ENCODE measurements at regions not wholly inside any gene's neighbourhood (a gene's known extent, or its start where the extent isn't known, plus 50 kb on each side); places are given as distances from the start of the nearest gene placed in this dataset.
"Not testable (repeated sequence)": the region's sequence is repeated elsewhere in the genome, so short reads cannot be mapped to it uniquely, and the experiment has no call there.

DNA sequence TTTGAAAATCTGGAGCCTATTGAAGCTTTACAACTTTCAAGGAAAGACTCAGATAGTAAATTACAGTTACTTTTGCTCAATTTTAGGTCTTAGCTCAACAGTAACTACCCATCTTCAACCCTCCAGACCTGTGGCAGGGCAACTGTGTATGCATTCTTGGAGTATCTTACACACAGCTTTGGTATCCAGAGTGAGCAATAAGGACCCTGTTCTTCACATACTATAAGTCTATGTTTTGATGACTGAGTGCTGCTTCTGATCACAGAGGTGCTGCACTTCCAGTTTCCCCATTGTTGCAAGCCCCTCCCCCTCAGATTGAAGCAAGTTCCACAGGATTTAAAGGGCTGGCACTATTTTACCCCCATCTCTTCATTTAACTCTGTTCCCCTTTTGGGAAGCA lies 737.4 kb upstream of the GRAMD2B start:
- TF ChIP-seq EZH2phosphoT487 (IDR thresholded peaks at IDR 0.05; ENCODE audit: borderline replicate concordance, low read length) (no peak), EZH2 (IDR thresholded peaks at IDR 0.05; ENCODE audit: low read length, unreplicated experiment) (no peak)
- TF ChIP-seq, protein P1, sequence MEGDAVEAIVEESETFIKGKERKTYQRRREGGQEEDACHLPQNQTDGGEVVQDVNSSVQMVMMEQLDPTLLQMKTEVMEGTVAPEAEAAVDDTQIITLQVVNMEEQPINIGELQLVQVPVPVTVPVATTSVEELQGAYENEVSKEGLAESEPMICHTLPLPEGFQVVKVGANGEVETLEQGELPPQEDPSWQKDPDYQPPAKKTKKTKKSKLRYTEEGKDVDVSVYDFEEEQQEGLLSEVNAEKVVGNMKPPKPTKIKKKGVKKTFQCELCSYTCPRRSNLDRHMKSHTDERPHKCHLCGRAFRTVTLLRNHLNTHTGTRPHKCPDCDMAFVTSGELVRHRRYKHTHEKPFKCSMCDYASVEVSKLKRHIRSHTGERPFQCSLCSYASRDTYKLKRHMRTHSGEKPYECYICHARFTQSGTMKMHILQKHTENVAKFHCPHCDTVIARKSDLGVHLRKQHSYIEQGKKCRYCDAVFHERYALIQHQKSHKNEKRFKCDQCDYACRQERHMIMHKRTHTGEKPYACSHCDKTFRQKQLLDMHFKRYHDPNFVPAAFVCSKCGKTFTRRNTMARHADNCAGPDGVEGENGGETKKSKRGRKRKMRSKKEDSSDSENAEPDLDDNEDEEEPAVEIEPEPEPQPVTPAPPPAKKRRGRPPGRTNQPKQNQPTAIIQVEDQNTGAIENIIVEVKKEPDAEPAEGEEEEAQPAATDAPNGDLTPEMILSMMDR (conservative IDR thresholded peaks at IDR 0.05; ENCODE audit: low read depth, low read length) = no peak
- H3K27ac ChIP-seq (ENCODE audit: low read length) = no peak overlapping the region
- no peaks in the 10 kb centered on the region for H3F3A ChIP-seq (ENCODE audit: low read length, unreplicated experiment)
- H3K9ac ChIP-seq (ENCODE audit: low read length) = no peak overlapping the region
- H3K27me3 ChIP-seq (ENCODE audit: low read length) = no peaks in the 10 kb centered on the region
- POLR2A ChIA-PET (ENCODE audit: unreplicated experiment) = no interaction called here
- no peaks in the 10 kb centered on the region for H3K9me3 ChIP-seq (ENCODE audit: low read length)
- no peak overlapping the region for H2AFZ ChIP-seq (ENCODE audit: low read length)
- H3K9me2 ChIP-seq (replicated peaks; ENCODE audit: low read length) = no peaks in the 10 kb centered on the region
- BruUV-seq (replicated peaks) = no TSS peak
- no peak overlapping the region for H3K4me3 ChIP-seq (ENCODE audit: low read length)
- DNase-seq (no peak), ATAC-seq (no peak)
- H3K36me3 ChIP-seq (ENCODE audit: low read depth, low read length) = no peaks in the 10 kb centered on the region
- intact Hi-C loops (cut with micrococcal nuclease) = no loop called here
- no peaks in the 10 kb centered on the region for H4K20me1 ChIP-seq (ENCODE audit: low read length)
- H3K4me2 ChIP-seq (ENCODE audit: low read length) = no peak overlapping the region
- CTCF ChIA-PET = no interaction called here
- H3K79me2 ChIP-seq (ENCODE audit: low read length) = no peaks in the 10 kb centered on the region
- H3K4me1 ChIP-seq (ENCODE audit: insufficient read depth, low read length) = no peaks in the 10 kb centered on the region

DNA sequence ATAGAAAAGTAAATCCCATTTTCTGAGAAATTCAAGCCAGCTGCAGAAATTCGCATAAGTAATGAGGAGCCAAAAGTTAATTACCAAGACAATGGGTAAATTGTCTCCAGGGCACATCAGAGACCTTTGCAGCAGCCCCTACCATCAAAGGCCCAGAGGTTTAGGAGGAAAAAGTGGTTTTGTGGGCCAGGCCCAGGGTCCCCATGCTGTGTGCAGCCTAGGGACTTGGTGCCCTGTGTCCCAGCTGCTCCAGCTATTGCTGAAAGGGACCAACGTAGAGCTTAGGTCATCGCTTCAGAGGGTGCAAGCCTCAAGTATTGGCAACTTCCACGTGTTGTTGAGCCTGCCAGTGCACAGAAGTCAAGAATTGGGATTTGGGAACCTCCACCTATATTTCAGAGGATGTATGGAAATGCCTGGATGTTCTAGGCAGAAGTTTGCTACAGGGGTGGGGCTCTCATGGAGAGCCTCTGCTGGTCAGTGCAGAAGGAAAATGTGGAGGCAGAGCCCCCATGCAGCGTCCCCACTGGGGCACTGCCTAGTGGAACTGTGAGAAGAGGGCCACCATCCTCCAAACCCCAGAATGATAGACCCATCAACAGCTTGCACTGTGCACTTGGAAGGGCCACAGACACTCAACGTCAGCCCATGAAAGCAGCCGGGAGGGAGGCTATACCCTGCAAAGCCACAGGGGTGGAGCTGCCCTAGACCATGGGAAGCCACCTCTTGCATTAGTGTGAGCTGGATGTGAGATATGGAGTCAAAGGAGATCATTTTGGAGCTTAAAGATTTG lies 731.3 kb upstream of the GRAMD2B start:
- H2AFZ ChIP-seq (ENCODE audit: low read length); H3K27ac ChIP-seq (ENCODE audit: low read length); DNase-seq; H3K79me2 ChIP-seq (ENCODE audit: low read length); BruUV-seq (replicated peaks); CTCF ChIA-PET; H4K20me1 ChIP-seq (ENCODE audit: low read length); H3K9me3 ChIP-seq (ENCODE audit: low read length); H3K36me3 ChIP-seq (ENCODE audit: low read depth, low read length); H3K9ac ChIP-seq (ENCODE audit: low read length); H3K27me3 ChIP-seq (ENCODE audit: low read length); H3K4me1 ChIP-seq (ENCODE audit: insufficient read depth, low read length); intact Hi-C loops (cut with micrococcal nuclease); ATAC-seq; H3K4me3 ChIP-seq (ENCODE audit: low read length); POLR2A ChIA-PET (ENCODE audit: unreplicated experiment); H3K9me2 ChIP-seq (replicated peaks; ENCODE audit: low read length); H3F3A ChIP-seq (ENCODE audit: low read length, unreplicated experiment); H3K4me2 ChIP-seq (ENCODE audit: low read length): not testable (repeated sequence)

DNA sequence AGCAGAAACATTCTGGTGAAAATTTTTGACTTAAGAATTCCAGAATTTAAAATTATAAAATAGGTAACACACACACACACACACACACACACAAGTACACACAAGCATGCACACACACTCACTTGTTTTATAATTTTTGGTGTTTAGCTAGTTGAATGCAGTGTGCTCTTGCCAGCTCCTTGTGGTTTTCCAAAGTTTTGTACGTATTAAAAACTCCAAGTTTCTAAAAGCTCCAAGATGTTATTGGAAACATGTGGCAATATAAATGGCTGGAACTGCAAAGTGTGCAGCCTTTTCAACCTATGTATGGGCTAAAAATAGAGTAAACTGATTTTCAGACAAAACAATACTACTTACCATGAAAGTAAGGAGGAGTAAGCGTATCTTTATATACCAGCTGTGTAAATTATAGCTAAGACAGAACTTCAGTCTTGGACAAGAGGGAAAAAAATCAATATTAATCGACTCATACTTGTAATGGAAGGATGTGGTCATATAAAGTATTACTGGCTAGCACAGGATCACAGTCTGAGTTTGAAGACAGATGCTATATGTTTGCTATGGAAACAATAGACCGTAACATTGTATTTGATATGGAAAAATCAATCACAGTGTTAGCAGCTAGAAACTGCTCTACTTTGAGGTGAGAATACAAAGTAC lies 727.1 kb upstream of the GRAMD2B start:
- intact Hi-C loops (cut with micrococcal nuclease) = loop anchor here (1.0 kb wide), 1 partner anchor 212 kb away; no protein-coding TSS in a partner anchor
- peak; percentile 28 for DNase-seq
- H3K4me1 ChIP-seq (ENCODE audit: insufficient read depth, low read length) = peaks cover 15% of the 10 kb centered on the region
- ChIA-PET CTCF (no interaction called here), POLR2A (ENCODE audit: unreplicated experiment) (no interaction called here)
- no peaks in the 10 kb centered on the region for H3K9me2 ChIP-seq (replicated peaks; ENCODE audit: low read length)
- no peaks in the 10 kb centered on the region for H3K79me2 ChIP-seq (ENCODE audit: low read length)
- no peak overlapping the region for H3K9ac ChIP-seq (ENCODE audit: low read length)
- H3K36me3 ChIP-seq (ENCODE audit: low read depth, low read length) = no peaks in the 10 kb centered on the region
- H3K9me3 ChIP-seq (ENCODE audit: low read length) = no peaks in the 10 kb centered on the region
- H3F3A ChIP-seq (ENCODE audit: low read length, unreplicated experiment) = no peaks in the 10 kb centered on the region
- no peak overlapping the region for H3K4me3 ChIP-seq (ENCODE audit: low read length)
- BruUV-seq (replicated peaks) = no TSS peak
- H4K20me1 ChIP-seq (ENCODE audit: low read length) = no peaks in the 10 kb centered on the region
- TF ChIP-seq EZH2phosphoT487 (IDR thresholded peaks at IDR 0.05; ENCODE audit: borderline replicate concordance, low read length) (no peak), EZH2 (IDR thresholded peaks at IDR 0.05; ENCODE audit: low read length, unreplicated experiment) (no peak)
- TF ChIP-seq, protein P1 (conservative IDR thresholded peaks at IDR 0.05; ENCODE audit: low read depth, low read length) = no peak
- no peak overlapping the region for H2AFZ ChIP-seq (ENCODE audit: low read length)
- peak; percentile 50 for ATAC-seq
- 0 out of 2 replicates have a peak overlapping the region, but pooled peaks have one; percentile 6 for H3K4me2 ChIP-seq (ENCODE audit: low read length)
- no peaks in the 10 kb centered on the region for H3K27me3 ChIP-seq (ENCODE audit: low read length)
- H3K27ac ChIP-seq (ENCODE audit: low read length) = peak overlapping the region; percentile 40
